CD4-positive, alpha-beta memory T cell (primary cell): ENCODE measurements at regions not wholly inside any gene's neighbourhood (a gene's known extent, or its start where the extent isn't known, plus 50 kb on each side); places are given as distances from the start of the nearest gene placed in this dataset.

Experiments used
- CTCF ChIA-PET: fragments of 350-600 bp; sonication (Branson Sonifier 250); formaldehyde crosslinking; loops from one replicate; lab custom pipeline; 2021; ENCODE audit warnings: inconsistent platforms; ENCODE audit not compliant: partially characterized antibody; lab: Charles Lee
- POLR2A ChIA-PET: fragments of 350-600 bp; sonication (Branson Sonifier 250); formaldehyde crosslinking; loops from one replicate; lab custom pipeline; 2021; ENCODE audit not compliant: partially characterized antibody; lab: Charles Lee
- DNase-seq, 5 donors: peaks; one replicate each; pipeline versions ENCODE4 v3.0.0 to v3.0.0-alpha.2; 2020 to 2022; ENCODE audit warnings: mixed read lengths in 1 of 5
- H3K27ac ChIP-seq: one replicate; pipeline ENCODE4 v1.7.0; 2013; ENCODE audit warnings: low read depth, low read length
- H3K27me3 ChIP-seq: 2 replicates; pipeline ENCODE4 v1.7.0; 2013; ENCODE audit warnings: mild to moderate bottlenecking, low read length, moderate library complexity; ENCODE audit not compliant: insufficient read depth
- H3K36me3 ChIP-seq: 2 replicates; pipeline ENCODE4 v1.7.0; 2013; ENCODE audit warnings: mild to moderate bottlenecking, low read length, moderate library complexity; ENCODE audit not compliant: insufficient read depth
- H3K4me1 ChIP-seq: 2 replicates; pipeline ENCODE4 v1.7.0; 2013; ENCODE audit warnings: mild to moderate bottlenecking, low read length, moderate library complexity; ENCODE audit not compliant: insufficient read depth
- H3K4me3 ChIP-seq, 2 donors: one replicate each; pipeline ENCODE4 v1.7.0; 2013; ENCODE audit warnings: low read length in 2 of 2, mild to moderate bottlenecking in 1 of 2
- H3K9me3 ChIP-seq, 2 donors: one replicate each; pipeline ENCODE4 v1.7.0; 2013; ENCODE audit warnings: low read length in 2 of 2, control low read depth in 1 of 2; ENCODE audit not compliant: control insufficient read depth in 1 of 2
- H3K27ac Mint-ChIP-seq, 7 donors: one replicate each; pipeline ENCODE4 v1.8.0; 2020 to 2021; ENCODE audit warnings: mixed read lengths in 7 of 7, mild to moderate bottlenecking in 6 of 7, inconsistent platforms in 3 of 7, moderate library complexity in 3 of 7
- H3K27me3 Mint-ChIP-seq, 2 donors: one replicate each; pipeline ENCODE4 v1.8.0; 2020 to 2021; ENCODE audit warnings: mixed read lengths in 2 of 2
- H3K36me3 Mint-ChIP-seq, 2 donors: one replicate each; pipeline ENCODE4 v1.8.0; 2020 to 2021; ENCODE audit warnings: mixed read lengths in 2 of 2, inconsistent platforms in 1 of 2, mild to moderate bottlenecking in 1 of 2
- H3K4me1 Mint-ChIP-seq, 4 donors: one replicate each; pipeline ENCODE4 v1.8.0; 2020 to 2021; ENCODE audit warnings: mixed read lengths in 4 of 4, mild to moderate bottlenecking in 1 of 4
- H3K4me3 Mint-ChIP-seq, 8 donors: one replicate each; pipeline ENCODE4 v1.8.0; 2020 to 2021; ENCODE audit warnings: mixed read lengths in 8 of 8, mild to moderate bottlenecking in 7 of 8, moderate library complexity in 6 of 8, inconsistent platforms in 3 of 8
- H3K9me3 Mint-ChIP-seq, 8 donors: one replicate each; pipeline ENCODE4 v1.8.0; 2020 to 2021; ENCODE audit warnings: mixed read lengths in 8 of 8, mild to moderate bottlenecking in 5 of 8, inconsistent platforms in 3 of 8, moderate library complexity in 1 of 8
- intact Hi-C: fragments of 100-400 bp; cut with micrococcal nuclease; formaldehyde crosslinking; loops from one replicate; pipeline ENCODE4 v1.15.1; 2023

- Mint-ChIP-seq H3K4me1 (peaks cover 0 to 2% (median 0%) of the 10 kb centered on the region in 4 donors), H3K36me3 (no peaks in the 10 kb centered on the region), H3K27me3 (peaks cover 6 to 7% of the 10 kb centered on the region in 2 donors), H3K4me3 (no peak overlapping the region), H3K9me3 (peaks cover 0 to 7% (median 2%) of the 10 kb centered on the region in 8 donors), H3K27ac (no peak overlapping the region)
- Histone ChIP-seq H3K27me3 (no peaks in the 10 kb centered on the region), H3K36me3 (no peaks in the 10 kb centered on the region), H3K9me3 (no peaks in the 10 kb centered on the region), H3K4me3 (no peak overlapping the region), H3K27ac (no peak overlapping the region), H3K4me1 (no peaks in the 10 kb centered on the region)
- CTCF ChIA-PET: no interaction called here
- POLR2A ChIA-PET: no interaction called here
- no peak for DNase-seq
- intact Hi-C loops: no loop called here
Measured at GRCh38 chr13:111980146-111980929, 86.6 kb upstream of the SOX1 start.

- no peak overlapping the region for H3K27ac ChIP-seq
- H3K4me3 ChIP-seq: no peak overlapping the region
- no peak overlapping the region for H3K27ac Mint-ChIP-seq
- no peaks in the 10 kb centered on the region for H3K4me1 ChIP-seq
- ChIA-PET CTCF (no interaction called here), POLR2A (no interaction called here)
- H3K36me3 Mint-ChIP-seq: no peaks in the 10 kb centered on the region
- H3K4me3 Mint-ChIP-seq: no peak overlapping the region
- no peak for DNase-seq
- H3K4me1 Mint-ChIP-seq: no peaks in the 10 kb centered on the region
- peaks cover 6 to 7% of the 10 kb centered on the region in 2 donors for H3K27me3 Mint-ChIP-seq
- no peaks in the 10 kb centered on the region for H3K27me3 ChIP-seq
- peaks cover 0 to 4% (median 1%) of the 10 kb centered on the region in 8 donors for H3K9me3 Mint-ChIP-seq
- intact Hi-C loops: no loop called here
- no peaks in the 10 kb centered on the region for H3K9me3 ChIP-seq
- no peaks in the 10 kb centered on the region for H3K36me3 ChIP-seq
Measured at GRCh38 chr13:111981006-111981405, 85.9 kb upstream of the SOX1 start.

GRCh38 chr13:111981446-111982165, 85.3 kb upstream of the SOX1 start:
- Histone ChIP-seq H3K27me3 (no peaks in the 10 kb centered on the region), H3K9me3 (no peaks in the 10 kb centered on the region), H3K4me1 (no peaks in the 10 kb centered on the region), H3K36me3 (no peaks in the 10 kb centered on the region), H3K27ac (no peak overlapping the region), H3K4me3 (no peak overlapping the region)
- H3K27me3 Mint-ChIP-seq: peaks cover 6 to 7% of the 10 kb centered on the region in 2 donors
- peaks cover 0 to 4% (median 1%) of the 10 kb centered on the region in 8 donors for H3K9me3 Mint-ChIP-seq
- intact Hi-C loops: no loop called here
- no peak overlapping the region for H3K4me3 Mint-ChIP-seq
- DNase-seq: no peak
- no peaks in the 10 kb centered on the region for H3K4me1 Mint-ChIP-seq
- H3K27ac Mint-ChIP-seq: no peak overlapping the region
- POLR2A ChIA-PET: no interaction called here
- CTCF ChIA-PET: no interaction called here
- no peaks in the 10 kb centered on the region for H3K36me3 Mint-ChIP-seq

DNA sequence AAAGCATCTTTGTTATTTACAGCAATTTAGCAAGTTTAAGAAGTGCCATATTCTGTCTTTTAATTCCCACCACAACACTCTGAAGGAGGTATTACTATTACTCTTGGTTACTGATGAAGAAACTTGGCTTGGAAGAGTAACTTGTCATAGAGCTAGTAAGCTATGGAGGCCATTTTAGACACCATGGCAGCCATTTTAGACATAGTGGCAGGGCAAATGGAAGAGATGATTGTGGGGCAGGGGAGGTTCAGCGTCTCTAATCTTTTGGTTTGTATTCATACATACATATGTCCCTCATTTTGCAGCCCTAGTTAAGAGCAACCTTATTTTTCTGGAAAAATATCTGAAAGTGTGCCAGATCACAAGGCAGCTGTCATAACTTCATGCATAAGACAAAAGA, 82.6 kb upstream of the SOX1 start:
- Histone ChIP-seq H3K36me3 (no peaks in the 10 kb centered on the region), H3K9me3 (no peaks in the 10 kb centered on the region), H3K27ac (no peak overlapping the region), H3K27me3 (no peaks in the 10 kb centered on the region), H3K4me1 (no peaks in the 10 kb centered on the region), H3K4me3 (no peak overlapping the region)
- no peaks in the 10 kb centered on the region for H3K36me3 Mint-ChIP-seq
- peaks cover 0 to 16% (median 3%) of the 10 kb centered on the region in 8 donors for H3K9me3 Mint-ChIP-seq
- H3K4me1 Mint-ChIP-seq: no peaks in the 10 kb centered on the region
- H3K4me3 Mint-ChIP-seq: no peak overlapping the region
- H3K27me3 Mint-ChIP-seq: peaks cover 5 to 6% of the 10 kb centered on the region in 2 donors
- intact Hi-C loops: no loop called here
- no peak overlapping the region for H3K27ac Mint-ChIP-seq
- ChIA-PET CTCF (no interaction called here), POLR2A (no interaction called here)
- no peak for DNase-seq

DNA sequence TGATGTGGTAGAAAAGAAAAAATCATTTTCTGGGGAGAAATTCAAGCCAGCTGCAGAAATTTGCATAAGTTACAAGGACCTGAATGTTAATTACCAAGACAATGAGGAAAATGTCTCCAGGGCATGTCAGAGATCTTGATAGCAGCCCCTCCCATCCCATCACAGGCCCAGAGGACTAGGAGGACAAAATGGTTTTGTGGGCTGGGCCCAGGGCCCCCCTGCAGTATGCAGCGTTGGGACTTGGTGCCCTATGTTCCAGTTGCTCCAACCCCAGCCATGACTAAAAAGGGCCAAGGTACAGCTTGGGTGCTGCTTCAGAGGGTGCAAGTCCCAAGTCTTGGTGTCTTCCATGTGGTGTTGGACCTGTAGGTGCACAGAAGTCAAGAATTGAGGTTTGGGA, 76.6 kb upstream of the SOX1 start:
- Mint-ChIP-seq H3K36me3 (peaks cover 0 to 4% of the 10 kb centered on the region in 2 donors), H3K4me1 (no peaks in the 10 kb centered on the region), H3K9me3 (peaks cover 5 to 41% (median 18%) of the 10 kb centered on the region in 8 donors), H3K27ac (peak overlapping the region in 1 of 7 donors; percentile 24), H3K27me3 (peaks cover 2 to 3% of the 10 kb centered on the region in 2 donors), H3K4me3 (no peak overlapping the region)
- ChIA-PET CTCF (no interaction called here), POLR2A (no interaction called here)
- intact Hi-C loops: no loop called here
- H3K27ac ChIP-seq: no peak overlapping the region
- H3K9me3 ChIP-seq: no peaks in the 10 kb centered on the region
- no peak for DNase-seq
- H3K4me3 ChIP-seq: no peak overlapping the region
- no peaks in the 10 kb centered on the region for H3K36me3 ChIP-seq
- H3K27me3 ChIP-seq: no peaks in the 10 kb centered on the region
- no peaks in the 10 kb centered on the region for H3K4me1 ChIP-seq

DNA sequence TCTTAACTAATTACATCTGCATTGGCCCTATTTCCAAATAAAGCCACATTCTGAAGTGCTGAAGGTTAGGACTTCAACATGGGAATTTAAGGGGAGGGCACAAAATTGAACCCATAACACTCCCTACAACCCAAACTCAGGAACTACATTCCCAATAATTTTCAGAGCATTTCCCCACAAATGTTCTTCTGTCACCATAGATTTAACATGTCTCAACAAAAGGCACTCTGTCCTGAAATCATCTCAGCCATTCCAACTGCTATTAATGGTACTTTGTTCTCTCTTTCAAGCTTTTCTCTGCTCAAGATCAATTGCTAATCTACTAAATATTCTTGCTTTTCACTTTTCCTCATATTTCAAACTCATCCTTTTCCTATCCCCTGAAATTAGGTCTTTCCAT, 74.0 kb upstream of the SOX1 start:
- peaks cover 5 to 37% (median 18%) of the 10 kb centered on the region in 8 donors for H3K9me3 Mint-ChIP-seq
- peaks cover 2 to 6% of the 10 kb centered on the region in 2 donors for H3K27me3 Mint-ChIP-seq
- no peak for DNase-seq
- peaks cover 0 to 4% of the 10 kb centered on the region in 2 donors for H3K36me3 Mint-ChIP-seq
- no peak overlapping the region for H3K4me3 Mint-ChIP-seq
- POLR2A ChIA-PET: no interaction called here
- no peaks in the 10 kb centered on the region for H3K4me1 ChIP-seq
- no peaks in the 10 kb centered on the region for H3K4me1 Mint-ChIP-seq
- H3K27ac ChIP-seq: no peak overlapping the region
- no peak overlapping the region for H3K4me3 ChIP-seq
- H3K36me3 ChIP-seq: no peaks in the 10 kb centered on the region
- H3K27me3 ChIP-seq: no peaks in the 10 kb centered on the region
- no peak overlapping the region for H3K27ac Mint-ChIP-seq
- CTCF ChIA-PET: no interaction called here
- H3K9me3 ChIP-seq: no peaks in the 10 kb centered on the region
- intact Hi-C loops: no loop called here

- Mint-ChIP-seq H3K9me3 (peaks cover 5 to 35% (median 18%) of the 10 kb centered on the region in 8 donors), H3K4me1 (no peaks in the 10 kb centered on the region), H3K27ac (no peak overlapping the region), H3K27me3 (peaks cover 2 to 9% of the 10 kb centered on the region in 2 donors), H3K4me3 (no peak overlapping the region), H3K36me3 (peaks cover 0 to 4% of the 10 kb centered on the region in 2 donors)
- CTCF ChIA-PET: no interaction called here
- intact Hi-C loops: no loop called here
- Histone ChIP-seq H3K4me3 (no peak overlapping the region), H3K9me3 (no peaks in the 10 kb centered on the region), H3K27me3 (no peaks in the 10 kb centered on the region), H3K27ac (no peak overlapping the region), H3K4me1 (no peaks in the 10 kb centered on the region), H3K36me3 (no peaks in the 10 kb centered on the region)
- POLR2A ChIA-PET: no interaction called here
- no peak for DNase-seq
Measured at GRCh38 chr13:111993691-111994090, 73.3 kb upstream of the SOX1 start.
